ENCODE measurements at regions not wholly inside any gene's neighbourhood (a gene's known extent, or its start where the extent isn't known, plus 50 kb on each side); places are given as distances from the start of the nearest gene placed in this dataset.

- H3K9me3 ChIP-seq: no peaks in the 10 kb centered on the region
- no peak overlapping the region for H3K27ac ChIP-seq
- H3K4me1 ChIP-seq: no peaks in the 10 kb centered on the region
- no peak for DNase-seq
- TF ChIP-seq POLR2A (IDR thresholded peaks at IDR 0.05) (no peak), CTCF (IDR thresholded peaks at IDR 0.05) (no peak), POLR2AphosphoS5 (IDR thresholded peaks at IDR 0.05) (no peak), EP300 (IDR thresholded peaks at IDR 0.05) (no peak)
- H3K4me3 ChIP-seq: no peak overlapping the region
- no peaks in the 10 kb centered on the region for H3K36me3 ChIP-seq
- H3K27me3 ChIP-seq: no peaks in the 10 kb centered on the region
- intact Hi-C loops (cut with DNase I; ENCODE audit: low total_unique reads): no loop called here
These were observed 57.8 kb upstream of the NLRP2B start for GRCh38 chrX:57737881-57738280.
